ENCODE measurements at regions not wholly inside any gene's neighbourhood (a gene's known extent, or its start where the extent isn't known, plus 50 kb on each side); places are given as distances from the start of the nearest gene placed in this dataset.
"Not testable (repeated sequence)": the region's sequence is repeated elsewhere in the genome, so short reads cannot be mapped to it uniquely, and the experiment has no call there.

DNA sequence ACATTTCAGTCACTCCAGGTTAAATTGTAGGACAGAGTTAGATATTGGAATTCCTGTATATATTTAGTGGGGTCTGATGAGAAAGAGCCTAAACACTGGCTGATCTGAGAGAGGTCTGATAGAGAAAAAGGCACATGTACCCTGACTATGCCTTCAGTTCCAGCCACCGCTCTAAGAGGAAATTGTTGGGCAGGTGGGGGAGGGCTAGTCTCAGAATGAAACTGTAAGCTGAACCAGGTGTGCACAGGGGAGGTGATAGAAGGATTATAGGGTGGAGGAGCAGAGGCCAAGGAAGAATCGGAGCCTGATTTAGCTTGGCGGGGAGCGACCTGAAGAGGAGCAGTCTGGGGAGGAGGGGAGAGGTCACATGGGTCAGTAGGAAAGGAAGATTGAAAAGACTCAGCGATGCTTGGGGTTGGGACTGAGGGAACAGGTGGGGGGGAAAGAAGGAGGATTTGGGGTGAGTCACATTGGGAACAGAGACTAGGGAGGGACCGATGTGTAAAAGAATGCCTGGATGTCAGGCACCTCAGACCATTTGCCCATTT, 74.3 kb upstream of the SIRPG start:
- not testable (repeated sequence) for H3K4me1 ChIP-seq (ENCODE audit: control insufficient read depth, insufficient read depth, low read length); H3K36me3 ChIP-seq (ENCODE audit: control insufficient read depth, insufficient read depth, low read length); H3K9ac ChIP-seq (ENCODE audit: low read depth, low read length); H3K4me3 ChIP-seq (ENCODE audit: low read depth, low read length); H3K9me3 ChIP-seq (ENCODE audit: control insufficient read depth, insufficient read depth, low read length); H3K27me3 ChIP-seq (ENCODE audit: control insufficient read depth, insufficient read depth, low read length)

DNA sequence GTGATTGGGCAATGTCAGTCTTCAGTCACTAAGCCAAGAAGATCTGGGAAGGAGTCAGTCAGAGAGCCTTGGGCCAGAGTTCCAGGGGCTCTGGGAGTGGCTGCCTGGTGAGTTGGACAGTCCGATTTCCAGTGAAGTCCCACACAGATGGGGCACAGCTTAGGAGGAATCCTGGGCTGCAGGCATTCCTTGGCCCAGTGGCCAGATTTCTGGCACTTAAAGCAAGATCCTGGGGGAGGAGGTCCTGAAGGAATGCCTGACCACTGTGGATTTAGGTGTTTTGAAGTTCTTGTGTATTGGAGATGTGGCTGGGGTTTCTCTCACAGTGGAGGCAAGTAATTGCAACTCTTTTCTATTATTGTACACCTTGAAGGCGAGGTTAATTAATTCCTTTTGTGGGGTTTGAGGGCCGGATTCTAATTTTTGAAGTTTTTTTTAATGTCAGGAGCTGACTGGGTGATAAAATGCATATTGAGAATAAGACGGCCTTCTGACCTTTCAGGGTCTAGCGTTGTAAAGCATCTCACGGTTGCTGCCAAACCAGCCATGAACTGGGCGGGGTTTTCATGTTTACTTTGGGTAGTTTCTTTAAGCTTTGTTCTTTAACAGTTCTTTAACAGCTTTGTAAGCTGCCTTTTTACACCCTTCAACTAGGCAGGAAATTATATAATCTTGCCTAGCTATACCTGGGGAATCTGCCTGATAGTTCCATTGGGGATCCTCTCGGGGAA, 73.6 kb upstream of the SIRPG start:
- not testable (repeated sequence) for H3K9ac ChIP-seq (ENCODE audit: low read depth, low read length); H3K4me3 ChIP-seq (ENCODE audit: low read depth, low read length); H3K36me3 ChIP-seq (ENCODE audit: control insufficient read depth, insufficient read depth, low read length); H3K9me3 ChIP-seq (ENCODE audit: control insufficient read depth, insufficient read depth, low read length); H3K4me1 ChIP-seq (ENCODE audit: control insufficient read depth, insufficient read depth, low read length); H3K27me3 ChIP-seq (ENCODE audit: control insufficient read depth, insufficient read depth, low read length)

DNA sequence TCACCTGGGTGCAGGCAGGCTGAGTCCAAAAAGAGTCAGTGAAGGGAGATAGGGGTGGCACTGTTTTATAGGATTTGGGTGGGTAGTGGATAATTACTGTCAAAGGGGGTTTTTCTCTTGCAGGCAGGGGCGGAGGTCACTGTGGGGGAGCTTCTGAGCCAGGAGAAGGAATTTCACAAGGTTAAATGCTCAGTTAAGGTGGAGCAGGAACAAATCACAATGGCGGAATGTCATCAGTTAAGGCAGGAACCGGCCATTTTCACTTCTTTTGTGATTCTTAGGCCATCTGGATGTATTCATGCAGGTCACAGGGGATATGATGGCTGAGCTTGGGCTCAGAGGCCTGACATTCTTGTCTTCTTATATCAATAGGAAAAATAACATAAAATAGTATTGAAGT, 69.7 kb upstream of the SIRPG start:
- H3K4me1 ChIP-seq (ENCODE audit: control insufficient read depth, insufficient read depth, low read length) = peaks cover 11% of the 10 kb centered on the region
- H3K9ac ChIP-seq (ENCODE audit: low read depth, low read length); H3K9me3 ChIP-seq (ENCODE audit: control insufficient read depth, insufficient read depth, low read length); H3K4me3 ChIP-seq (ENCODE audit: low read depth, low read length); H3K27me3 ChIP-seq (ENCODE audit: control insufficient read depth, insufficient read depth, low read length); H3K36me3 ChIP-seq (ENCODE audit: control insufficient read depth, insufficient read depth, low read length): not testable (repeated sequence)

DNA sequence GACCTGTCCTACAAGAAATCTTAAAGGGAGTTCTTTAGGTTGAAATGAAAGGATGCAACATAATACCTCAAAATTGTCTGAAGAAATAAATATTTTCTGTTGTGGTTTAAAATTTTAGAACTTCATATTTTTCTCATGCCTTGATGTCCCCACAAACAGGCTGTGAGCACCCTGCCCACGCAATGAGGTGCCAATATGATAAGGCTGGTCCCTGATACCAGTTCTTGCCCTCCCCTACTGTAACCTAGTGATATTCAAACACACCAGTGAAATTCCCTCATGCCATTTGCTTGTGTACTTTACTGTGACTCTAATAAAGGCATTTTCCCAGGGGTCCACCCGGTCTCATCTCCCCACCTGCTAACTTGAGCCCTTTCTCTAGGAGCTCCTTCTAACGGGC, 67.3 kb upstream of the SIRPG start:
- no peaks in the 10 kb centered on the region for H3K9me3 ChIP-seq (ENCODE audit: control insufficient read depth, insufficient read depth, low read length)
- H3K4me1 ChIP-seq (ENCODE audit: control insufficient read depth, insufficient read depth, low read length) = peaks cover 22% of the 10 kb centered on the region
- no peaks in the 10 kb centered on the region for H3K36me3 ChIP-seq (ENCODE audit: control insufficient read depth, insufficient read depth, low read length)
- H3K4me3 ChIP-seq (ENCODE audit: low read depth, low read length) = no peak overlapping the region
- no peak overlapping the region for H3K9ac ChIP-seq (ENCODE audit: low read depth, low read length)
- peaks cover 2% of the 10 kb centered on the region for H3K27me3 ChIP-seq (ENCODE audit: control insufficient read depth, insufficient read depth, low read length)

DNA sequence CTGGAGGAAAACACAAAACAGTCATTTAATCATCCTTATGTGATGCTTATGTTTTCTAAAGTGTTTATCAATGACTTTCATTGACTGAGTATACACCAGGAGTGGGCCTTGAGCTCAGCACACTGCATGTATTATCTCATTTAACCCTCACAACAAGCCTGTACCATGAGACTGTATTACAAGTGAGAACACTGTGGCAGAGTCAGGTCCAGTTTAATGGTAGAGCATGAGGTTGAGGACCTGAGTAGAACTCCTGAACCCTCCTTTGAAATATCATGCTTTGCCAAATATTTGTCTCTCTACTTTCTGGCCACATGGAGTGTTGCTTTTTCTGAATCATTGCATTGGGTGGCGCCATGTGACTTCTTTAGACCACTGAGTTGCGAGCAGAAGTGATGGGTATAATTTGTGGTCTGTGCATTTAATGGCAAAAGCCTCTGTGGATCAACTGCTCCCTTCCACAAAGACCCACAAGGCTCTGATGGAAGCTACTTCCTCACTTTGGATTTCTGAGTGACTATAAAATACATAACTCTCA, 65.0 kb upstream of the SIRPG start:
- H3K27me3 ChIP-seq (ENCODE audit: control insufficient read depth, insufficient read depth, low read length) = peaks cover 10% of the 10 kb centered on the region
- no peaks in the 10 kb centered on the region for H3K9me3 ChIP-seq (ENCODE audit: control insufficient read depth, insufficient read depth, low read length)
- peaks cover 22% of the 10 kb centered on the region for H3K4me1 ChIP-seq (ENCODE audit: control insufficient read depth, insufficient read depth, low read length)
- H3K9ac ChIP-seq (ENCODE audit: low read depth, low read length) = no peak overlapping the region
- no peaks in the 10 kb centered on the region for H3K36me3 ChIP-seq (ENCODE audit: control insufficient read depth, insufficient read depth, low read length)
- H3K4me3 ChIP-seq (ENCODE audit: low read depth, low read length) = no peak overlapping the region

DNA sequence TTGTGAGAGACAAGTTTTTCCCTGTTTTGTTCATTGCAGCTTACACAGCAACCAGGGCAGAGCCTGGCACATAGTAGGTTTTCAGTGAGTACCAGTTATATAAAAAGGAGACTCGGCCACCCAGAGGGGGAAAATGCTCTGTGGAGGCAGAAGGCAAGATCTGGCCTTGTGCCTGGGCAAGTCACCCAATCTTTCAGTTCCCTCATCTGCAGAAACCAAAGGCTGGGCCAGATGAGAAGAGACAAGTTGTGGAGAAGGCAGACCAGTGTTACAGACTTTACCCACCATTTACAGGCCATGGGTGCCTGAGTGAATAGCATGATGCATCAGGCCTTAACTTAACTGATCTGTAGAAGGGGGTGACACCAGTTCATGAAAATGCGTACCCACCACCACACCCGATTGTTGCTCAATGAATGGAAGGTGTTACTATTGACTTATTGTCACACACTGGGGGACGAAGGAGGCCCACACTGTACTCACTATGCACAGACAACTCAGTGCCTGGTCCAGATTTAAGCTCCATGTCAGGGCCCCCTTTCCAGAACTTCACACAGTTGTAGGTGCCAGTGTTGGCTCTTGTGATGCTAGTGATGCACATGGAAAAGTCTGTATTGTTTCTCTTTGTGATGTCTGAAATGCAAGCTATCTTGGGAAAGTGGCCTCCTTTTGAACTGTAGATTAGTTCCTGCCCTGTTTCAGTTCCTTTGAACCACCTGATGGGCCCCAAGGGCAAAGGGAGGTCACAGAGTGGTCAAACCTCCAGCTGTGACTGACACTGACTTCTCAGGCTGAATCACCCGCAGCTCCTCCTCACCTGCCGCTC, 64.3 kb upstream of the SIRPG start:
- H3K9ac ChIP-seq (ENCODE audit: low read depth, low read length) = no peak overlapping the region
- no peaks in the 10 kb centered on the region for H3K36me3 ChIP-seq (ENCODE audit: control insufficient read depth, insufficient read depth, low read length)
- no peak overlapping the region for H3K4me3 ChIP-seq (ENCODE audit: low read depth, low read length)
- peaks cover 22% of the 10 kb centered on the region for H3K4me1 ChIP-seq (ENCODE audit: control insufficient read depth, insufficient read depth, low read length)
- no peaks in the 10 kb centered on the region for H3K9me3 ChIP-seq (ENCODE audit: control insufficient read depth, insufficient read depth, low read length)
- peaks cover 10% of the 10 kb centered on the region for H3K27me3 ChIP-seq (ENCODE audit: control insufficient read depth, insufficient read depth, low read length)

DNA sequence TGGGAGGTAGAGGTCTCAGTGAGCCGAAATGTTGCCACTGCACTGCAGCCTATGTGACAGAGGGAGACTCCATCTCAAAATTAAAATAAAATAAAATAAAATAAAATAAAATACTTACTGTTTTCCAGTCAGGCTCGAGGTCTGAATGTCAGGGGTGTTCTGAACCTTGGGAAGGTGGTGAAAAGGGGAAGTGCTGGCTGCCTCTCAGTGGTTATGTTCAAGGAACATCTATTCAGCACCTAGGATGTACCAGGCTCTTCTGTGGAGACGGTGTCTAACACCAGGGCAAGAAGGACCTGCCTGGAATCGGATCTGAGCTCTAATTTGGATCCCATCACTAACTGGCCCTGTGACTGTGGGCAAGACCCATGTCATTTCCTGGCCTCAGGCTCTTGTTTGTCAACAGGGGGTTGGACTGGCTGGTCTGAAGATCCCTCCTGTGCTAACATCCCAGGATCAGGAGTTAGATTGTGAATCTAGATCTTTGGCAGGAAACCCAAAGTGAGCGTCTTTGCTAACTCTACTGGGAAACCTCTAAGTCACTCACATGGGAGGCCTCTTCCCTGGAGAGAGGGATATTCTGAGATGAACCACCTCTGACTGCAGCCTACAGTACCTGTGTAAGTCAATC, 63.4 kb upstream of the SIRPG start:
- Histone ChIP-seq H3K36me3 (ENCODE audit: control insufficient read depth, insufficient read depth, low read length) (no peaks in the 10 kb centered on the region), H3K9me3 (ENCODE audit: control insufficient read depth, insufficient read depth, low read length) (no peaks in the 10 kb centered on the region), H3K4me3 (ENCODE audit: low read depth, low read length) (no peak overlapping the region), H3K4me1 (ENCODE audit: control insufficient read depth, insufficient read depth, low read length) (peaks cover 22% of the 10 kb centered on the region), H3K27me3 (ENCODE audit: control insufficient read depth, insufficient read depth, low read length) (peaks cover 10% of the 10 kb centered on the region), H3K9ac (ENCODE audit: low read depth, low read length) (no peak overlapping the region)

DNA sequence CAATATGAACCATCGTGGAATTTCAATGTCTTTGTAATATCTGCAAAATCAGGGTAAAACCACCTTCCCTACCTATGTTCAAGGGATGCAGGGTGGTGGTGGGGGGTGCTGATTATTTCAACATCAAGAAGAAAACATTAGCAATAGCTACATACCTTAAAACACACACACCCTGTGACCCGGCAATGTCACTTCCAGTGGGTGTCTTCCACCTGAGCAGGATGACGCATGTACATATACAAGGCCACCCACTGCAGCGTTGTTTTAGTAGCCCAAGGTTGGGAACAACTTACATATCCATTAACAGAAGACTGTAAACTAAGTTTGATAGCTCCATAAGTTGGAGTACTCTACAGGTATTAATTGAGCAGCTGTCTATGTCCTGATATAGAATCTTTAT, 62.6 kb upstream of the SIRPG start:
- peaks cover 22% of the 10 kb centered on the region for H3K4me1 ChIP-seq (ENCODE audit: control insufficient read depth, insufficient read depth, low read length)
- H3K9ac ChIP-seq (ENCODE audit: low read depth, low read length) = no peak overlapping the region
- no peaks in the 10 kb centered on the region for H3K9me3 ChIP-seq (ENCODE audit: control insufficient read depth, insufficient read depth, low read length)
- peaks cover 10% of the 10 kb centered on the region for H3K27me3 ChIP-seq (ENCODE audit: control insufficient read depth, insufficient read depth, low read length)
- no peaks in the 10 kb centered on the region for H3K36me3 ChIP-seq (ENCODE audit: control insufficient read depth, insufficient read depth, low read length)
- H3K4me3 ChIP-seq (ENCODE audit: low read depth, low read length) = no peak overlapping the region

DNA sequence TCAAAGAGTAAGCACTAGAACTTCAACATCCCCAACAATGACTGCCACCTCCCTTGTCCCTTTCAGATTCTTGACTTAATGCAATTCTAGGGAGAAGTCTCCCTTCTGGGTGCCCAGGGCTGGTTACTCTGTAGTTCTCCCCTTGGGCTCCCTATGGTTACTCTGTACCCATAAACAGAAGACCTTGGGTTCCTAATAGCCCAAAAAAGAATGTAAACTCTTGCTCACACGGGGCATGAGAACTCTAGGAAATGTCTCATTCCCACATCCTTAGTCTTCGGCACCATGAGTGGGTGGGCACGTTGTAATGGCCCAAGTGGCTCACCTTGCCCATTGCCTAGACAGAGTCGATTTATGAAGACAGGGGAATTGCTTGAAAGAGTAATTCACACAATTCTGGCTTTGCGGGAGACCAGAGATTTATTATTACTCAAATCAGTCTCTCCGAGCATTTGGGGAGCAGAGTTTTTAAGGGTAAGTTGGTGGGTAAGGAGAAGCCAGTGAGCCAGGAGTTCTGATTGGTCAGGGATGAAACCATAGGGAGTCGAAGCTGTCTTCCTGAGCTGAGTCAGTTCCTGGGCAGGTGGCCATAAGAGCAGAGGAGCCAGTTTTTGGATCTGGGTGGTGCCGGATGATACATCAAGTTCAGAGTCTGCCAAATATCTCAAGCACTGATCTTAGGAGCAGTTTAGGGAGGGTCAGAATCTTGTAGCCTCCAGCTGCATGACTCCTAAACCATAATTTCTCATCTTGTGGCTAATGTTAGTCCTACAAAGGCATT, 61.2 kb upstream of the SIRPG start:
- peaks cover 22% of the 10 kb centered on the region for H3K4me1 ChIP-seq (ENCODE audit: control insufficient read depth, insufficient read depth, low read length)
- H3K9me3 ChIP-seq (ENCODE audit: control insufficient read depth, insufficient read depth, low read length) = no peaks in the 10 kb centered on the region
- no peak overlapping the region for H3K4me3 ChIP-seq (ENCODE audit: low read depth, low read length)

DNA sequence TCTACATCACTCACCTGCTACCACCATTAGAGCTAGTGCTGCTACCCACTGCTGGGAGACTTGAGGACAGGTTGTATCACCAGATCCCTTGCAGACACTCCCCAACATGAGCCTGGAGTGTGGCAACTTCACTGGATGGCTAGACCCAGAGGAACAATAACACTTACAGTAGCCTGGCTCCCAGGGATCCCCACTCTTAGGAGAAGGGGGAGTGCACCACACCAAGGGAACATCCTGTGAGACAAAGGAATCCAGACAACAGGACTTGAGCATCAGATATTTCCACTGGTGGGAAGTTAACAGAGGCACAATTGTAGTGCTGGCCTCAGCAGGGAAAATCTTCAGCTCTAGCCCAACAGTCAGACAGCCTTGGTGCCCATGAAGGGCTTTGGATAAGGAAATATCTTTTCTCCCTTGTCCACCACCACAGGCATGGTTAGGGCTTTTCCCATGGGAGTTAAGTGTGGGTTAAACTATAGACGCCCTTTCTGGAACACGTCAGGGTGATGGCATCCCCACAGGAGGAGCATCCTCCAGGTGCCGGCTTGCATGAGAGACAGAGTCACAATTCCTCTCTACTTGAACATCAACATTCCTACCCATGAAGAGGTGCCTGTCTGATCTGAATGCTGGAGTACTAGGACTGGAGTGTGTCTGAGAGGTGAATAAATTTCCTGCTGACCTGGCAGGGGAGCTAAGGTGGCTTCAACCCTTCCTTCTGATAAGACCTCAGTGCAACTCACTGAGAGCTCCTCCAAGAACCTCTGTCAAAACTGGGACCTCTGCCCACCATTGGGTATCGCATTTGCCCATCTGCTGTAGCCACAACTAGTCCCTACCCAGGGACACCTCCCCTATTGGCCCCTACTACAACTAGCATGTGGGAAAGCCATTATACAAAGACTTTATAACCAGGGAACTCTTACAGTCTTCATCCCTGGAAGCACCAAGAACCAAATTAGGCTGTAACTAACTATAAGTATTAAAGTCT, 55.4 kb upstream of the SIRPG start:
- no peak overlapping the region for H3K9ac ChIP-seq (ENCODE audit: low read depth, low read length)
- H3K36me3 ChIP-seq (ENCODE audit: control insufficient read depth, insufficient read depth, low read length) = no peaks in the 10 kb centered on the region
- H3K4me3 ChIP-seq (ENCODE audit: low read depth, low read length) = no peak overlapping the region
- H3K4me1 ChIP-seq (ENCODE audit: control insufficient read depth, insufficient read depth, low read length) = no peaks in the 10 kb centered on the region
- H3K27me3 ChIP-seq (ENCODE audit: control insufficient read depth, insufficient read depth, low read length) = peaks cover 3% of the 10 kb centered on the region
- no peaks in the 10 kb centered on the region for H3K9me3 ChIP-seq (ENCODE audit: control insufficient read depth, insufficient read depth, low read length)

More for the DNA sequence above, 61.2 kb upstream of the SIRPG start:
- peaks cover 10% of the 10 kb centered on the region for H3K27me3 ChIP-seq (ENCODE audit: control insufficient read depth, insufficient read depth, low read length)
- no peaks in the 10 kb centered on the region for H3K36me3 ChIP-seq (ENCODE audit: control insufficient read depth, insufficient read depth, low read length)
- no peak overlapping the region for H3K9ac ChIP-seq (ENCODE audit: low read depth, low read length)

Measured in iPS-15b (cell line).